Frontal cortex (tissue), 3 donors: ENCODE measurements at regions not wholly inside any gene's neighbourhood (a gene's known extent, or its start where the extent isn't known, plus 50 kb on each side); places are given as distances from the start of the nearest gene placed in this dataset.

Experiments
- DNase-seq, 2 donors: peaks; one replicate each; pipeline ENCODE4 v3.0.0; 2012; ENCODE audit warnings: low spot score in 2 of 2
- FAIRE-seq: peaks from 2 replicates; lab custom pipeline; 2012; peaks lifted over from hg19 to GRCh38; lab: Jason Lieb, UNC
- donor health status: control.
- donor health status: control.
- donor health status: control.

DNA sequence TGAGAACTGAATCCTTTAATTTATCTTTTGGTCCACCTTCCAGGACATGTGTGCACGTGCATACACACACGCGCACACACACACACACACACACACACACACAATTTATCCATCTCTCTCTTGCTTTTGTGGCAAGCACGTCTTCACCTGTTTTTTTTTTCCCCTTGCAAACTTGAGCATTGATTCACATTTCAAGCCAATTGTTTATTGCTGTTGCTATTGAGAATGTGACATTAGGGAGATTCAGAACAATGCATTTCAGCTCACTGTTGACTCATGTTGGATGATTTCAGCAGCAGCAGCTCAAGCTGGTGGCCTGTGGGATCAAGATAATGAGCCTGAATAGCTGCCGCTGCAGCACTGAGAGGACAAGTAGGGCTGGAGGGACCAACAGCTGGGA is 128.9 kb downstream of the SNAPC1 start:
- DNase-seq (no peak), FAIRE-seq (no peak)

DNA sequence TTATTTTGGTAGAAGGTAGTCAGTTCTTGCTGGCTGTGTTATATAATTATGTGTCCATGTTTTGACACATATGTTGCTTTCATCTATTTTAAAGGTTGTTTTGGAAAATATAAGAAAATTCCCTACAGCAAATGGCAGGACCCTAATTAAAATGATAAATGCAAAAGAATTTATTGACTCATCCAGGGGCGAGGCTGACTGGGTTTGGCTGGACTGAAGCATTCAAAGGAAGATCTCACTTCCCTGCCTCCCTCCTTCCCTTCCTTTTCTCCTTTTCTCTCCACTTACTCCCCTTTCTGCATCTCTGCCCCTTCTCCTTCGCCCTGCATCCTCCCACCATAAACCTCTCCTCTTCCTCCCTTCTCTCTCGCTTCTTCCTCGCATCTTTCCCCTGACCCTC is 129.6 kb downstream of the SNAPC1 start:
- no peak for DNase-seq
- no peak for FAIRE-seq

DNA sequence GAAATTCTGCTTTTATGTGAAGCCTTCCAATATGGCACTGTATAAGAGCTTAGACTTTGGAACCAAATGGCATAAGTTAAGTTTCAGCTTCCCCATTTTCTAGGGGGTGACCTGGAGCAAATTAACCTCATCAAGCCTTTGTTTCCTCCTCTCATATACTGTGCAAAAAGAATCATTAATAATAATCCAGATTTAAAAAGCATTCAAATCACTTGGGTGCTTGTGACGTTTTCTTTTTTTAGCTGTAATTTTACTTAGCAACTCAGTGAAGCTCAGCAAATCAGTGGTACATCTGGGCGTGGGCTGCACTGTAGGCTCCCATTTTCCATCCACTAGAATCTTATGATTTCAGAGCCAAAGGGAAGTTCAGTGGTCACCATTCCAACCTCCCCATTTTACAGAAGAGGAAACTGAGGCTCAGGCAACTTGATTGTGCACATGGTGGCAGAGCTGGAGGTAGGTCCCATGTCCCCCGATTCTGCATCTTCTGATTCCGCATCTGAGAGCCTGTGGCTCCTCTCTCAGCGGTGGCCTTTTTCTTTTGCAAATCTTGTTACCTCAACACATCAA is 131.2 kb downstream of the SNAPC1 start:
- DNase-seq (no peak), FAIRE-seq (no peak)

DNA sequence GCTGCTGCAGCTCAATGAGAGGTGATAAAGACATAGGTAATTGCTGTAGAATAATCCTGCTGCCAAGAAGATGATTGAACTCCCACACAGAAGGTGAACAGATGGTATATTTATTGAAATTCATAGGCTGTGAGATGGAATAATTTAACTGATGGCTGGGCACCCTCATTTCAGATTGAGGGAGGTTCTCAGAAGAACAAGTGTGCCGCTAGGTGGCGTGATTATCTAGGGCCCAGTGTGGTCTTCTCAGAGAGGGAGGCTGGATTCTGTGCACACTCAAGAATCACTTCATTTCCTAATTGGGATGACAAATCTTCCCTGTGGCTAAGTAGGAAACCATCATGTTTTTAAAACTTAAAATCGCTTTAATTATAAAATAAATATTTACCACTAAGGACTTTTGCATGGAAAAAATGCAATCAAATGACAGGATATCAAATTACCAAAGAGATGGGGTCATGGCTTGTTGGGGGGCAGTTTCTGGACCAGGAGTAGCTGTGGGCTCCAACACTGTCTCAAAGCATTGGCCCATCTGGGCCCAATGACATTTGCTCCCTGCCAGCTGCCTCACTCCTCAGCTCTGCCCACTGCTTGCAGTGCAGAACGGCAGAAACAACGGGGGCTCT is 132.3 kb downstream of the SNAPC1 start:
- DNase-seq = peak in 1 of 2 donors; percentile 36
- no peak for FAIRE-seq

DNA sequence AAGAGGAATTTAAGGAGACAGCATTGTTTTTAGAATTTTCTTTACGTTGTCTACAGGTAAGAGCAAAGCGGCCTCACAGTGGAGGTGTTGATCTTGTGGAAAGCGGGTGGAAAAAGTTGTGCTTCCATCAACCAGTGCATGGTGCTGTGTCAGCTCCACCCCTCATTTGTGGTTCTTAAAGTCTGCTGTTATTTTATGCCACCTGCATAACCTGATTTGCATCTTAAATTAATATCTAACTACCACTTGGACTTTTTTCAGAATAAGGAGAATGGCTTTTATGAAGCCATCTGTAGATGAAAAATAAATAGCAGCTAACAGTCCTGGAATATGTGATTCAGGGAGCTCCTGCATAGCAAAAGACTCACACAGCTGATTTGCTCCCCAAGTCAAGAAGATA is 135.1 kb downstream of the SNAPC1 start:
- FAIRE-seq (no peak), DNase-seq (no peak)

DNA sequence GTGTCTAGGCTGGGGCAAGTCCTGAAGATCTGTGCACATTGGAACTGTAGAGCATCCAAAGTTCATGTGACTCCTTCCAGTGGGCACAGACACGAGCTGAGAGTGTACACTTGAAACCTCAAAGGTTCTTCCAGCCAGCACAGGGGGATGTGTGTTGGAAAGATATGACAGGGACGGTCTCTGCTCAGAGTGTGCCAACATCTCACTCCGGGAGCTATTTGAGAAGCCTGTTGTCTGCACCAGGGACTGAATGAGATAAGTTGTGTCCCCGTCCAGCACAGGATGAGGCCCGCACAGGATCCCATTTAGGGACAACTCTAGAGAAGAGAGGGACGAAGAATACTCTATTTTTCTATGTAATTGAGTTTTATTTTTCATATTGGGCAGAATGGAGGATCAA is 136.3 kb downstream of the SNAPC1 start:
- no peak for DNase-seq
- FAIRE-seq = no peak

DNA sequence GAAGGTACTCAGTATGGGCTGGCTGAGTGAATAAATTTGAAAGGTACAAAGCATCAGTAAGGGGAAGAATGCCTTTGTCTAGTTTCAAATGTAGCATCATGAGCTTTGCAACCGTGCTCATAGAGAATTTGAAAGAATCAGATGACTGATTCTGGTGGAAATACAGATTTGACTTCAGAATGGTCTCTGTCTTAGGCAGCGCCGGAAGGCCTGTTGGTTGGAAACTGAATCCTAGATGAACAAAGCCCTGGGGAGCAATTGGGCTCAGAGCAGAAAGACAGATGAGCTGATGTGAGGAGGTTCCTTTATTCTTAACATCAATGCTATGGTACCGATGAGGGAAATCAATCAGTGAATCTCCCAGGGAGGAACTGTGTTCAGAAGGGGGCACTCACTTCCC is 137.3 kb downstream of the SNAPC1 start:
- DNase-seq (no peak), FAIRE-seq (no peak)

DNA sequence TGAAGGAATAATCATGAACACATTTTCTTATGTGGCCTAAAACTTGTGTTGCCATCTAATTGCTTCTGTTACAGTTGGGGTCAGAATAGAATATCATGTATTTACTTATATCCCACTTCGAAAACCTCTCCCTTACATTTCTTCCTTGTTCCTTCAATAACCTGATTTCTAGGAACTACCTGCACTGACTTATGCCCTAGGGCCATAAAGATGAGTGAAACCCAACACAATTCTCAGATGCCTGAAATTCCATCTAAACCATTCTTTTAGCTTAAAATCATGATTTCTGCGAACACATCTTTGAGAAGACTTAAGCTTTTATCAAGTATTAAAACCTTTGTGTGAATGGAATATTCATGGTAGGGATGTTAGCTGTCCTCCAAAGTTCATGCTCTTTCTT is 142.7 kb downstream of the SNAPC1 start:
- no peak for FAIRE-seq
- no peak for DNase-seq

DNA sequence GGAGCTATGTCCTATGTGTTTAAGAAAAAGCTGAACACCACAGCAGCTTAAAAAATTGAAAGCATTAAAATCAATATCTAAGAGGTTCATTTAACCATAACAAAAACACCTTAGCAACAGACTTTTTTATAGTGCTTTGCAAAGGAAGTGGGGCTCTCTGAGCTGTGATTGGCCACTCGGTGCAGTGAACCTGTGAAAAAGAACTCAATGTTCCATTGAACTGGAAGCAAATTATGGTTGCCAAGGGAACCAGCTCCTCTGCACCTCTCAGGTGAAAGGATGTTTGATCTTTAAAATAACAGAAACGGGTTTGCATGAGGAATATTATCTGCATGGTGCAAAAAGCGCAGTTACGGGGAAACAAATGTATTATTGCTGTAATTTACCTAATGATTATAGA is 149.4 kb downstream of the SNAPC1 start:
- DNase-seq (no peak), FAIRE-seq (no peak)

DNA sequence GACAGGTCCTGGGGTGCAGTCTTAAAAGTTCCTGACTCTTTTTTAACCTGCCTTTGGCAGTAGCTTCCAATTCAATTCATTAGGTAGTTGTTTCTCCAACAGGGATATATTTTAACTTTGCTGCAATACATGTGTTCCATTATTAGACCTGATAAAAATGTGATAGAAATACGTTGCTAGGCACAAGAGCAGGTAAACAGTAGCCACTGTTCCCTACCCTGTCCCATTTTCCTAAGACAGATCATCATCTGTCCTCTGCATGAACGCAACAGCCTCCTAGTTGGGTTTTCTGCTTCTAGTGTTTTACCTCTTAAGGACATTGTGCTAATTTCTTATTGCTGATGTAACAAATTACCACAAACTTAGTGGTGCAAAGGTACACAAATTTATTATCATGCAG is 156.8 kb downstream of the SNAPC1 start:
- FAIRE-seq (no peak), DNase-seq (no peak)

DNA sequence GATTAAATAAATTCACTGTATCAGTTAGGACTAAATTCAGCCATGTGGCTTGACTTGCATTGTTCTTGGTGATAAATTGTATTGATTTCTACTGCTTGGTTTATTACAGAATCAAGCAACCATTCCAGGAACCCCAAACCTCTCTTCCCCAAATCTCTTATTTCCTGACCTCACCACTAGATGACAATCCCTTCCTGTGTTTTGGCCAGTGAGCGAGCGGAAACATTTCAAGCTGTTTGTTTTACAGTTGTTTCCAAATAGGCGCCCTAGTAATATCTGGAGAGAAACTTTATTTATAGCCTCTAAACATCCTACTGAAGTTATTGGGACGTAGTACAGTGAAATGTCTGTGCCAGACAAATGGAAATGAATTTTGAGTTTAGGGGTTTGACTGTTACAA is 161.1 kb downstream of the SNAPC1 start:
- no peak for DNase-seq
- no peak for FAIRE-seq

DNA sequence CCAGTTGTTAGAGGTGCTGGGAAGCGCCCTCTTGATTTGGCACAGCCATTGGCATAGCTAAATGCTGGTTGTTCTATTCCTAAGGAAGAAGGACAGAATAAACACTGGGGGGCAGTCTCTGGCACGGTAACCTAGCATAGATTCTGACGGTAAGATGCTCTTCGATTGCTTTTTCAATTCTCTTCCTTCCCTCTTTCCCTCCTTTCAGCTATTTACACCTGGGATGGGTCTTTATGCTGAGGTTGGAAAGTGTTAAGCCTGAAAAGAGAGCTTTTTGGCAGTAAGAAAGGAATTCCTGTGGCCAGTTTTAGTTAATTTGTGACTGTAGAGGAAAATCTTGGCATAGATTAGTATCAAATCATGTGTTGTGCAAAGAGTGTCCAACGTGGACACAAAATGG is 162.8 kb downstream of the SNAPC1 start:
- FAIRE-seq (no peak), DNase-seq (no peak)

DNA sequence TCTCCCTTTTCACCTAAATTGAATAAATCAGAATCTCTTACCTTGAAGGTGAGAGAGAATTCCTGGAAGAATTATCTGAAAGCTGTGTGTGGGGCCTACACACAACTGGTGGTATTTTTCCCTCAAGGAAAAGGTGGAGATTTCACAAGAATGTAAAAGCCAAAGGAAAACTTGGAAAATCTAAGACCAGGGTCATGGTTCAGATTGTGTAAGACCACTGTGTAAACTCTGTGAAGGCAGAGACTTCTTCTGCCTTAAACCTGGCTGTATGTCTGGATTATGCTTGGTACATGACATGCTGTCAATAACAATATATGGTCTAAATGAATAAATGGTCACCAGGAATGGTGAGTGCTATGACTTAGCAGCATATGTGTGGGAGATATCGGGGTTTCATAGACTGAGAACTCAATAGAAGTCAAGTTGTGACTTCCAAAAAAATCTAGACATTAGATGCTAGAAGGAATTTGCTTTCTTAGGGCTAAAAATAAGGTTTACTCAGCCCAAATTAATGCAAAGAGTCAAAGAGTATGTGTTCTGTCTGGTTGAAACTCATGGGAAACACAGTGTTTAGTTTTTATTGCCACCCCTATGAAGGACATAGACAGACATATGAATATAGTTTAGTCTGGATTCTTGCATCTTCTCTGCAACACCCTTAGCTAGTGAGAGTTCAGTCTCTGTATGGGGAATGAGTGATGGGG is 163.7 kb downstream of the SNAPC1 start:
- FAIRE-seq (no peak), DNase-seq (no peak)

DNA sequence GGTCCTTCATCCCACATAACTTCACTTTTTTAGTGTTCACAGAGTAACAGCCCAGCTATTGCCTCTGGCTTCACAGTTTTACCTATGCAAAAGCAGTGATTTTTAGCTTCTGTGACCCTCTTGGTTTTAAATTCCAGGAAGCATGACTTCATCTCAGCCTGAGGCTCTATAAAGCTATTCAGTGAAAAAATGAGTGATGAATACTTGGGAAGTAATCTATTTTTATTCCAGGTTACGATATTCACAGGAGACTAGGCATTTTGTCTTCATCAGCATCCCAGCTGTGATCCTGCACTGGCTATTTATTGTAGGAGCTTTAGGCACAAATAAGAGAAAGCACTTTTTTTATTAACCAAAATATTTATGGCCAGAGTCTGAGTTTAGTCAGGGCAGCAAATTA is 164.8 kb downstream of the SNAPC1 start:
- FAIRE-seq (no peak), DNase-seq (no peak)

DNA sequence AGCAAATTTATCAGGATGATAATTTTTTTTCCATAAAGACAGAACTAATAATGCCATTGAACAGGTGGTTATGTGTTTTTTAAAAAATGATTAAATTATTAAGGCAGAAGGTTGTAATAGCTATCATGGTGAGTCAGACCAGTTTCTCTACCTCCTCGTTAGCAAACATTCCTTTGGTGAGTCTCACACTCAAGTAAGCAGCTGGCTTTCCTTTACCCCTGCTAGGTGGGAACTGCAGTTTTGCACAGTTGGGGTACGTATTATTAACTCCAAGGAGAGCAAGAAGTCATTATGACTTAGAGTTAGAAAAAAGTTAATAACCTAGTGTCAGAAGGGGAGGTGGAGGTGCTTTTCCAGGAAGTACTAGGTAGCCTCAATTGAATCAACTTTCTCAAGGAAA is 165.3 kb downstream of the SNAPC1 start:
- no peak for FAIRE-seq

DNA sequence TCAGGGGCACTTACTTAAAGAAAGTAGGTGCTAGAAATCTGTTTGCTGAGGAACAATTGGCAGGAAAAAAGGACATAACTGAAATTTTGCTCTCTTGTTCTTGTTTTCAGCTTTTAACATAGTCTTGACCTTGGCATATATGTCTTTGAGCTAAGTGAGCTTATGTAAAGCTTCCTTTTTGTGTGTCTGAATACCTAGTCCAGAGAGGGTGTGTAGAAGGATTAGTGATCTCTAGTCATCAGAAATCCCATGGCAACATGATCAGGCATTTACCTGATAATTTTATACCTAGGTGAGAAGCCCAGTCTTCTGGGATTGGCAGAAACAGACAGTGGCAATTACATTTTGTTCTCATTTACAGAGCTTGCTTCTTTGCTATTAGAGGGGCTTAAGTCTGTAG is 166.1 kb downstream of the SNAPC1 start:
- FAIRE-seq (no peak), DNase-seq (no peak)

More for the DNA sequence above, 165.3 kb downstream of the SNAPC1 start:
- no peak for DNase-seq

DNA sequence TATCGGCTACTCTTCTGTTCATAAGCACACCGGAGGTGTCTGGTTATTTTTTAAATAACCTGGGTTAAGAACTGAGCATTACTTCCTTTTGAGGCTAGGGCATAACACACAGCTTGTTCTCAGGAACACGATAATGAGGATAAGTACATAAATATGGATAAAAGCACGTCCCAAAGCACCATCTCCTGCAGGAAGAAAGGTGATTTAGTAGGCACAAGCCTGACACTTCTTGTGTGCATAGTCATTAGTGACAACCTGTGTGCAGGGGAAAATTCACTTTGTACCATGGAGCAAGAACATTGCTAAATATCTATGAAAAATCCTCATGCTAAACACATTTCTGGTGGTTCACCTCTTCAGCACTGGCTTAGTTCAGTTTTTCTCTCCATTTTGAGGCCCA is 166.5 kb downstream of the SNAPC1 start:
- DNase-seq (no peak), FAIRE-seq (no peak)

DNA sequence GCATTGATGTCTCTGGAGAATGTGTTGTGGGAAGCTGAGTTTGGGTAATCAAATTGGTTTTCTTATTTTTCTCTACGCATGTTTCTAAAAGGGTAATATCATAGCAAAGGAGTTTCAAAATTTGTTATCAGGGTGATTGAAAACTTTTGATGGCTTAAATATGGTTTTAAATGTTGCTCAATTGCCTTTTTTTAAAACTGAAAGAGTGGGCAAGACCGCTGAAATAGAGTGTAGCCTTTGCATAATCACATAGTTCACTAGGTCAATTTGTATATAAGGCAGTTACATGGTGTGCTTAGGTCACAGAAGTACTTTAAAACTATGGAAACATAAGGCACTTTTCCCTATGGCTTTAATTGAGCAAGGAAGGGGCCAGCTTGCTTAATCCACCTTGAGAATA is 167.4 kb downstream of the SNAPC1 start:
- no peak for DNase-seq
- FAIRE-seq = no peak

DNA sequence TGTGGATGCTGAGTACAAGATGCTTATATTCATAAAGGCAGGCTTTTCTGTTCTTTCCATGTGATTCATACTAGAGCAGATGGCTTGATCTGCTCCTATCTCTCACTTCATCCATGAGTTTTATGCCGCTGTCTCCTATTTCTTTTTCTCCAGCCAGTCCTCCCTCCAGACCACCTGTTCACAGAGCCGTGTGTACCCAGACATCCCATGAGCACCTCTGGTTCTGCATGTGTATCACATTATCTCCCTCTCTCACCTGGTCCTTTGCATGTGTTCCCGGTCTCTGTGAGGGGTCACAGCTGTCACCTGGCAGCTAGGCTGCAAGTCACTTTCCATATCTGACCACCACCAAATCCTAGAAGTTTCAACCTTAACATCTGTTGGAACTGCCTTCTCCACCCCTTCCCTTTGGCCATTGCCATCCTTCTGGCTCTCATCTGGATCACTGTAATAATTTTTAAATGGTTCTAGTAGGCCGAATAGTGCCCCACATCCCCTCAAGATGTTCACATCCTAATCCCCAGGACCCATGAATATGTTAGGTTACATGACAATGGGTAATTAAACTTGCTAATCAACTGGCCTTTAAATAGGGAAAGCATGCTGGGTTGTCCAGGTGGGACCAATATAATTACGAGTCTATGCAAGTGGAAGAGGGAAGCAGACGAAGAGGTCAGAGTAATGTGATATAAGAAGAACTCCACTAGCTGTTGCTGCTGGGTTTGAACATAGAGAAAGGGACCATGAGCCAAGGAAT is 168.1 kb downstream of the SNAPC1 start:
- FAIRE-seq = no peak
- no peak for DNase-seq

DNA sequence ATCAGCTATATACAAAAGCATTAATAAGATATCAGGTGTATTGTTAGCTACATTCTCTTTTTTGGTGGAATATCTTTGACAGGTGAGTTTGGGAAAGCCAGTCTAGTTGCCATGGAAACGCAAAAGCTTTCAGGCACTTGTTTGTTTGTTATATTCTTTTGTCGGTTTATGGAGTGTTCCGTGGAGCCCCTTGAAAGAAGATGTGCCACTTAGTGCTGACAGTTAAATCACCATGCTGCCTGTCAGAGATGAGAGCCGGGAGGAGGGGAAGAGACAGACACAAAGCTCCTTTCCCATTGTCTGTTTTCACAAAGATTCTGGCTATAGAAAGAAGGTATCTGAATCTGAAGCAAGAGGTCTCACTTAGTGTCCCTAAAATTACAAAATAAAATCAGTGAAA is 170.8 kb downstream of the SNAPC1 start:
- no peak for FAIRE-seq
- DNase-seq = no peak

DNA sequence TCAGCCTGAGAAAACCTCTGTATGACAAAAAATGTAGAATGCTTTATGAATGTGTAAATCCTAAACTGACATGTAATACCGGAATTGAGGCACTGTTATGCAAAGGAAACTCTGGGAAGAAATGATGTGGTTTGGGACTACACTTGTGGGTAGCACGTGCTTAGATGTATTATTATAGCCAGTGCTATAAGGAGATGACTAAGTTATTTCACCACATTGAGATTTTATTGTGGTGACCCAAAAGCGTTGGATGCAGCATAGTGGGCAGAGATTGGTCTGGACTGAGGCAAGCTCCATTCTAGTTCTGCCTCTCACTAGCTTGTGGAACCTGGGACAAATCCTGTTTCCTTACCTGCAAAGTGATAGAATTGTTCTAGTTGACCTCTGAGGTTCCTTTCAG is 172.2 kb downstream of the SNAPC1 start:
- FAIRE-seq (no peak), DNase-seq (no peak)
